ENCODE measurements at regions not wholly inside any gene's neighbourhood (a gene's known extent, or its start where the extent isn't known, plus 50 kb on each side); places are given as distances from the start of the nearest gene placed in this dataset.

DNA sequence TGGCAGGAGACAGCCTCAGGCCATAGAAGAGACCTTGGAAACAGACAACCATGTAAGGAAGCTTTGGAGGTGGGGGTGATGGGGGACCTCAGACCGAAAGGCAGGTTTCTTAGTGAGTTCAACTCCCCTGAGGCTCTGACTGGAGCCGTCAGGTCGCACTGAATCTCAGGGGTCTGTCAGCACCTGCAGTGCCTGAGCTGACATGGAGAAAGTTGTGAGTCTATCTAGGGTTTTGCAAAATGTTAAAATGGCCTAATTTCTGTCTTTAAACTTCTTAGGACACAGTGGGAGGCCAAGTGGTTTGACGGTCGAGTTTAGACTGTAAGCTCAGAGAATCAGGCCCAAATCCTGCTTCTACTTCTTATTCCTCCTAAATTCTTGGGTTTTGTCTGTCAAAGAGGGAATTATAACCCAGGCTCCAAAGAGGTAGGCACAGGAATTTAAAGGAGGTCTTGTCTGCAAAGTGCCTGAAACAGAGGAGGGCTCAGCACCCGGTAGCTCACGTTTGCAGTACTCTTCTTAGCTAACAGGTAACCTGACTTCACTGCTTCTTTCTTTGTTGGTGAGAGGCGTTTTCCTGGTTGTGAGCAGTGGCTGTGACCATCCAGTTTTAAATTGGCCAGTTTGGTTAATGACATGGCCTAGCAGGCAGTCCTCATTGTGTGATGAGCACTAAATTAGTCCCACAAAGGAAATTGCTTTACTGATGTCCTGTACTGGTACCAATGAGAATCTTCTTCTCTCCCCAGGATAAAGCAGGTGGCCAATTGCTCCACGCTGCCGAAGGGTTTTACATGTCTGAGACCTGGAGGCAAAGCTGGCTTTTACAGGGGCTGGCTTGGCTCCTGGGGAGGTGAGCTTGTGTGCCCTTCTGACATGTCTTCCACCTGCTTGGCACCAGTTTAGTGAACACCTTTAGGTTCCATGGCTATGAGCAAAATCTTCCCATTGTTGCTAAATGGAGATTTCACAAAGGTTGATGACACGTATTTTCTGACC is 95.7 kb downstream of the MYCN start:
- TF ChIP-seq, protein P1, sequence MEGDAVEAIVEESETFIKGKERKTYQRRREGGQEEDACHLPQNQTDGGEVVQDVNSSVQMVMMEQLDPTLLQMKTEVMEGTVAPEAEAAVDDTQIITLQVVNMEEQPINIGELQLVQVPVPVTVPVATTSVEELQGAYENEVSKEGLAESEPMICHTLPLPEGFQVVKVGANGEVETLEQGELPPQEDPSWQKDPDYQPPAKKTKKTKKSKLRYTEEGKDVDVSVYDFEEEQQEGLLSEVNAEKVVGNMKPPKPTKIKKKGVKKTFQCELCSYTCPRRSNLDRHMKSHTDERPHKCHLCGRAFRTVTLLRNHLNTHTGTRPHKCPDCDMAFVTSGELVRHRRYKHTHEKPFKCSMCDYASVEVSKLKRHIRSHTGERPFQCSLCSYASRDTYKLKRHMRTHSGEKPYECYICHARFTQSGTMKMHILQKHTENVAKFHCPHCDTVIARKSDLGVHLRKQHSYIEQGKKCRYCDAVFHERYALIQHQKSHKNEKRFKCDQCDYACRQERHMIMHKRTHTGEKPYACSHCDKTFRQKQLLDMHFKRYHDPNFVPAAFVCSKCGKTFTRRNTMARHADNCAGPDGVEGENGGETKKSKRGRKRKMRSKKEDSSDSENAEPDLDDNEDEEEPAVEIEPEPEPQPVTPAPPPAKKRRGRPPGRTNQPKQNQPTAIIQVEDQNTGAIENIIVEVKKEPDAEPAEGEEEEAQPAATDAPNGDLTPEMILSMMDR (IDR thresholded peaks at IDR 0.05; ENCODE audit: borderline replicate concordance, insufficient read depth, low read depth, low read length): no peak
- H3K4me3 ChIP-seq (ENCODE audit: low read depth, low read length): no peak overlapping the region

DNA sequence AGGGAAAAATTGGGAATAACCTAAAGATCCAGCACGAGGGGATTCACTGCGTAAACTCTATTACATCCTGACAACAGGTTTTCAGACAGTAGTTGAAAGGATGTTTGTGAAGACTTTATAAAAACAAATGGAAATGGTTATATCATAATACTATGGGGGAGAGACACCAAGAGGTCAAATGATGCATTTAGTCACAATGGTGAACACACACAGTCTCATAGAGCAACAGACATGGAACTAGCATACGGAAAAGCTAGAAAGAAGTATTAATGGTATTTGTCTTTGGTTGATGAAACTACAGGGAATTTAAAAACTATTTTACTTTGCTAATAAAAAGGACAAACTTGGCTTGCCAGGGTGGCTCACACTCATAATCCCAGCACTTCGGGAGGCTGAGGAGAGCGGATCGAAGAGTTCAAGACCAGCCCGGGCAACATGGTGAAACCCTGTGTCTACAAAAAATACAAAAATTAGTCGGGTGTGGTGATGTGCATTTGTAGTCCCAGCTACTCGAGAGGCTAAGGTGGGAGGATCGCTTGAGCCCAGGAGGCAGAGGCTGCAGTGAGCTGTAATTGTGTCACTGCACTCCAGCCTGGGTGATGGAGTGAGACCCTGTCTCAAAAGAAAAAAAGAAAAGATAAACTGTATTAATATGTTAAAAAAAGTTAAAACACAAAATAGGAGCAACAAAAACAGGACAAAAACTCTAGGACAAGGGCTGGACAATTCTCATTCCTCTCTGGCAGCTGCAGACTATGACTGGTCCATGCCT is 94.8 kb downstream of the MYCN start:
- no peak overlapping the region for H3K4me3 ChIP-seq (ENCODE audit: low read depth, low read length)
- TF ChIP-seq, protein P1 (IDR thresholded peaks at IDR 0.05; ENCODE audit: borderline replicate concordance, insufficient read depth, low read depth, low read length): no peak

DNA sequence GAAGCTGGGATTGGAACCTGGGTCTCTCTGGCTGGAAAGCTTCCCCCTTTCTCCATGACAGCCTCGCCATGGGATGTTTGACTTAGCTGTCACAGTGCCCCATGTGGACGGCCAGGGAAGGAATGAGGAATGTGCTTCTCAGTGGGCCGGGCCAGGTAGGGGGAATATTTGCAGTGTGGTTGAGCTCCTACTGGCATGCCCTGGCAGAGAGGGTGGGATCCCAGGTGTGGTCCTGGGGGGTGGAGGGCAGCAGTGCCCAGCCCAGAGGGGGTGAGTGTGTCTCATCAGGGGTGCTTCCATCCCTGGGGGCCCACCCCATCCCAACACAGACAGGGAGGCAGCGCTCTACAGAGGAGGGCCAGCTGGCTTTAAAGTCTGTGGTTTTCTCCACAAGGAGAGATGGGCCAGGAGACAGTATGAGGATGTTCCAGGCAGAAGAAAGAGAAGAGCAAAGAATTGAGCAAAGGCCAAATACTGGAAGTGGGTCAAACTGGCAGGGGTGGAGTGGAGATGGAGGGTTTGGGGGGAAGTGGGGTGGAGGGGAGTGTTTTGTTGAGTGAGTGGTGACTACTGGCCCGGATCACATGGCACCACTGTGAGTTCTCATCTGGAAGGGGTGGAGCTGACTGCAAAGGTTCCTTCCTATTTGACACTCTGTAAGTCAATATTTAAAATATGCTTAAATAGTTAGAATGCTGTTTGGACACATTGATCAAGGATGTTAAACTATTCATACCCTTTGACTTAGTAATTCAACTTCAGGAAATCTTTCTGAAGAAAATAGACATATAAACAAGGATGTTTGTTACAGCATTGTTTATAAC is 94.0 kb downstream of the MYCN start:
- TF ChIP-seq, protein P1 (IDR thresholded peaks at IDR 0.05; ENCODE audit: borderline replicate concordance, insufficient read depth, low read depth, low read length): no peak
- no peak overlapping the region for H3K4me3 ChIP-seq (ENCODE audit: low read depth, low read length)

DNA sequence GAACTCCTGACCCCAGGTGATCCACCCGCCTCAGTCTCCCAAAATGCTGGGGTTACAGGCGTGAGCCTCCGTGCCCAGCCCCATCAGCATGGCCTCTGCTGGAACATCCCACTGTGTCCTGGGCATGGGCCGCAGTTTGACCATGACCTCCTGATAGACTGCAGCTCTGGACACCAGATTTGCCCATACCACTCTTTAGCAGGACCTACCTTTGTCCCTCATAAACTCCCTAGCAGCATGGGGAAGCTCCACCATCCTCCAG is 92.6 kb downstream of the MYCN start:
- no peak overlapping the region for H3K4me3 ChIP-seq (ENCODE audit: low read depth, low read length)
- TF ChIP-seq, protein P1 (IDR thresholded peaks at IDR 0.05; ENCODE audit: borderline replicate concordance, insufficient read depth, low read depth, low read length): no peak

DNA sequence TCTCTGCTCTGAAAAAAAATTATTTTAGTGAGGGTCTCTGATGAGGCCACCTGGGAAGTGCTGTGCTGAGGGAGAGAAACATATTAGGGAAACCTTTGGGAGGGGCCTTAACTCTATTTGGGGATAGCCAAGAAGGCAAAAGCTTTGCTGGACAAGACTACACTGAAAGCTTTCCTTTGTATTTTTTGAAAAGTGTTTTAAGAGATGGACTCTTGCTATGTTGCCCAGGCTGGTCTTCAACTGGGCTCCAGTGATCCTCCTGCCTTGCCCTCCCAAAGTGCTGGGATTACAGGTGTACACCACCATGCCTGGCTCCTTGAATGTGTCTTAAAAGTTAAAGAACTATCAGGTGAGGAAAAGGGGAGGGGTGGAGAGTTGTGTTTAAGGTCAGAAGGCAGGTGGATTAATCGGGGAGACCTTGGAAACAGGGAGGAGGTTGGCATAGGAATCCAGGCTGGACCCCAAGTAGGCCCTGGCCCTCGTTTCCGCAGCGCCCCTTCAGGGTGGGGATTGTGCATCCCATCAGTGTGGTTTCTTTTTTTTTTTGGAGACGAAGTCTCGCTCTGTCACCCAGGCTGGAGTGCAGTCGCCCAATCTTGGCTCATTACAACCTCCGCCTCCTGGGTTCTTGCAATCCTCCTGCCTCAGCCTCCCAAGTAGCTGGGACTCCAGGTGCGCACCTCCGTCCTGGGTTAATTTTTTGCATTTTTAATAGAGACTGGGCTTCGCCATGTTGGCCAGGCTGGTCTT is 92.1 kb downstream of the MYCN start:
- TF ChIP-seq, protein P1 (IDR thresholded peaks at IDR 0.05; ENCODE audit: borderline replicate concordance, insufficient read depth, low read depth, low read length): no peak
- H3K4me3 ChIP-seq (ENCODE audit: low read depth, low read length): no peak overlapping the region

DNA sequence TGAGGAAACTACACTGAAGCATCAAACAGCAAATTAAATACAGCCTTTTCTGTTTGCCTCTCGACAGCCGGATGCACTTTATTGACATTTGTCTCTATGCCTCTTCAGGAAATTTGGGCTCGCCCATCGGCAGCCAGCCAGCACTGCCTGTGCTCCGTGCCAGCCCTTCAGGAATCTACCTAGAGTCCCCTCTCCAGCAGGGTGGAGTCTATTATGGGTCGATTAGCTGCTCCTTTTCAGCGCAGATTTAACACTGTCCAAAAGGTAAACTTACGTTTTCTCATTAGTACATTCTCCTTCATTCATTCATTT is 91.5 kb downstream of the MYCN start:
- no peak overlapping the region for H3K4me3 ChIP-seq (ENCODE audit: low read depth, low read length)
- TF ChIP-seq, protein P1 (IDR thresholded peaks at IDR 0.05; ENCODE audit: borderline replicate concordance, insufficient read depth, low read depth, low read length): no peak
